K562 (cell line): ENCODE measurements at regions not wholly inside any gene's neighbourhood (a gene's known extent, or its start where the extent isn't known, plus 50 kb on each side); places are given as distances from the start of the nearest gene placed in this dataset.

Source experiments
- ATAC-seq: fragments of 200-7000 bp; cut with Tn5 transposase; 3 replicates; pipeline ENCODE4 v1.9.1; 2020; ENCODE audit warnings: moderate library complexity
- BruUV-seq: library from RNA; stranded (reverse); fragments of 400-500 nt; replicated peaks from 2 replicates; lab custom pipeline; 2021; lab: Mats Ljungman, UMichigan
- CTCF ChIA-PET: fragments of 300-600 bp; formaldehyde crosslinking; extraction: SDS; loops from one replicate; lab custom pipeline; 2021; ENCODE audit warnings: low intra/inter-chr PET ratio; lab: Yijun Ruan, JAX
- POLR2A ChIA-PET: fragments of 300-600, 350-650 bp; sonication (Branson Sonifier 250); formaldehyde crosslinking; extraction: SDS; loops from one replicate; lab custom pipeline; 2021; ENCODE audit warnings: antibody characterized with exemption, inconsistent platforms; lab: Yijun Ruan, JAX
- DNase-seq, 4 experiments: peaks; one replicate each; pipeline versions ENCODE4 v3.0.0 to v3.0.0-alpha.2; 2011 to 2018; ENCODE audit warnings: low spot score in 3 of 4, mixed read lengths in 3 of 4; ENCODE audit errors: extremely low read depth in 1 of 4
- FAIRE-seq: peaks from 2 replicates; lab custom pipeline; 2011; peaks lifted over from hg19 to GRCh38; lab: Jason Lieb, UNC
- H2AFZ ChIP-seq: 2 replicates; pipeline ENCODE4 v1.6.0; 2011; ENCODE audit warnings: low read depth, low read length, control low read depth, inconsistent platforms
- H3K27ac ChIP-seq: fragments of 200-600 bp; 3 replicates; pipeline ENCODE4 v1.8.0; 2011; ENCODE audit warnings: low read depth, mild to moderate bottlenecking, control low read depth, inconsistent platforms, low read length, moderate library complexity, mixed read lengths; ENCODE audit errors: extremely low read depth
- H3K27me3 ChIP-seq, 2 experiments: fragments of 300-600 bp in 1 of 2; 2 replicates in 1 of 2; 3 replicates in 1 of 2; pipeline versions ENCODE4 v1.6.0 to v1.8.0; 2011; ENCODE audit warnings: inconsistent platforms in 2 of 2, low read length in 2 of 2, mild to moderate bottlenecking in 1 of 2, mixed read lengths in 1 of 2, moderate library complexity in 1 of 2; ENCODE audit not compliant: control insufficient read depth in 2 of 2, insufficient read depth in 2 of 2
- H3K36me3 ChIP-seq: fragments of 300-600 bp; 3 replicates; pipeline ENCODE4 v1.8.0; 2011; ENCODE audit warnings: mild to moderate bottlenecking, low read length, inconsistent platforms; ENCODE audit not compliant: control insufficient read depth, insufficient read depth
- H3K4me1 ChIP-seq, 2 experiments: fragments of 200-600 bp in 1 of 2; replicated peaks in 1 of 2; 2 replicates in 1 of 2; 3 replicates in 1 of 2; pipeline versions ENCODE4 v1.5.1 to v1.8.0; 2011; ENCODE audit warnings: inconsistent platforms in 2 of 2, low read length in 2 of 2, mild to moderate bottlenecking in 1 of 2, mixed read lengths in 1 of 2, moderate library complexity in 1 of 2; ENCODE audit not compliant: control insufficient read depth in 2 of 2, insufficient read depth in 2 of 2
- H3K4me2 ChIP-seq: 2 replicates; pipeline ENCODE4 v1.6.1; 2011; ENCODE audit warnings: low read length, control low read depth, inconsistent platforms, mixed read lengths; ENCODE audit not compliant: insufficient read depth
- H3K4me3 ChIP-seq: fragments of 200-600 bp; sonication (generic), shearing (Covaris generic); 2 replicates; pipeline ENCODE4 v1.5.1; 2016; ENCODE audit warnings: control low read depth, inconsistent platforms
- H3K79me2 ChIP-seq: fragments of 200-600 bp; 3 replicates; pipeline ENCODE4 v1.8.0; 2011; ENCODE audit warnings: low read length, inconsistent platforms; ENCODE audit not compliant: control insufficient read depth, insufficient read depth
- H3K9ac ChIP-seq, 2 experiments: 2 replicates each; pipeline versions ENCODE4 v1.6.0 to v1.6.1; 2011; ENCODE audit warnings: low read depth in 2 of 2, low read length in 2 of 2, control low read depth in 1 of 2, inconsistent platforms in 1 of 2, mild to moderate bottlenecking in 1 of 2, mixed read lengths in 1 of 2; ENCODE audit not compliant: insufficient read depth in 1 of 2
- H3K9me1 ChIP-seq: one replicate; pipeline ENCODE4 v1.6.0; 2011; ENCODE audit warnings: inconsistent platforms, mild to moderate bottlenecking, low read length, moderate library complexity; ENCODE audit not compliant: control insufficient read depth, insufficient read depth
- H3K9me3 ChIP-seq: replicated peaks from 2 replicates; pipeline ENCODE4 v1.5.1; 2011; ENCODE audit warnings: low read depth, low read length, inconsistent platforms; ENCODE audit not compliant: control insufficient read depth, insufficient read depth
- H4K20me1 ChIP-seq: replicated peaks from 2 replicates; pipeline ENCODE4 v1.6.1; 2011; ENCODE audit warnings: low read length, inconsistent platforms, mixed read lengths; ENCODE audit not compliant: control insufficient read depth, insufficient read depth
- CTCFL ChIP-seq: IDR thresholded peaks from 2 replicates; pipeline ENCODE4 v1.6.1; 2011; ENCODE audit warnings: borderline replicate concordance, low read depth, mild to moderate bottlenecking, moderate library complexity, low read length; ENCODE audit not compliant: insufficient read depth, poor library complexity, severe bottlenecking
- ELF1 ChIP-seq: fragments of 200-800 bp; sonication (Bioruptor generic); IDR thresholded peaks from 2 replicates; pipeline ENCODE4 v1.6.1; 2016; ENCODE audit warnings: missing genetic modification characterization, missing compliant biosample characterization
- HEY1 ChIP-seq: fragments of 250-450 bp; sonication (Bioruptor Pico); IDR thresholded peaks from 2 replicates; pipeline ENCODE4 v1.5.0; 2020; ENCODE audit warnings: mild to moderate bottlenecking, moderate library complexity, borderline replicate concordance
- HMGXB4 ChIP-seq: sonication (generic); formaldehyde crosslinking; IDR thresholded peaks from 2 replicates; pipeline ENCODE4 v1.8.1; 2023; ENCODE audit warnings: mild to moderate bottlenecking, missing genetic modification reagents
- MBD2 ChIP-seq: sonication (generic); IDR thresholded peaks from 2 replicates; pipeline ENCODE4 v1.6.1; 2016; ENCODE audit warnings: low read depth, borderline replicate concordance
- NEUROD1 ChIP-seq: fragments of 150-350 bp; IDR thresholded peaks from 2 replicates; pipeline ENCODE4 v1.6.1; 2014; ENCODE audit warnings: borderline replicate concordance, low read length, low read depth; ENCODE audit not compliant: partially characterized antibody
- SIX5 ChIP-seq, 2 experiments: IDR thresholded peaks; 2 replicates each; pipeline ENCODE4 v1.6.1; 2011; ENCODE audit warnings: low read length in 2 of 2, borderline replicate concordance in 1 of 2, low read depth in 1 of 2, mild to moderate bottlenecking in 1 of 2, moderate library complexity in 1 of 2; ENCODE audit not compliant: insufficient read depth in 1 of 2
- SNAPC5 ChIP-seq: fragments of 250-450 bp; sonication (Bioruptor Pico); IDR thresholded peaks from 2 replicates; pipeline ENCODE4 v1.8.0; 2021; ENCODE audit warnings: moderate library complexity, mild to moderate bottlenecking, inconsistent platforms
- ZKSCAN1 ChIP-seq: fragments of 150-350 bp; IDR thresholded peaks from 2 replicates; pipeline ENCODE4 v1.6.1; 2016; ENCODE audit warnings: low read depth, low read length
- WGBS: fragments of 100-300 bp; shearing (Covaris generic); methylation state at CpG from one replicate; pipeline ENCODE4 v1.1.6; 2016; ENCODE audit warnings: low coverage, mixed read lengths; ENCODE audit not compliant: insufficient coverage; ENCODE audit errors: missing lambda C conversion rate; 5-methylcytosine and 5-hydroxymethylcytosine counted together
- in situ Hi-C: fragments of 300-500 bp; cut with MboI; formaldehyde crosslinking; loops from 4 replicates; pipeline ENCODE4 v1.15.0; 2018; ENCODE audit warnings: inconsistent platforms, mixed read lengths
- intact Hi-C: fragments of 100-400 bp; cut with micrococcal nuclease; formaldehyde crosslinking; loops from 2 replicates; pipeline ENCODE4 v1.14.2; 2022
- TF ChIP-seq, protein P1 (sequence below): fragments of 250-450 bp; sonication (Bioruptor Pico); IDR thresholded peaks from 2 replicates; pipeline ENCODE4 v1.6.1; 2021; ENCODE audit warnings: mild to moderate bottlenecking
- TF ChIP-seq, protein P2 (sequence below): IDR thresholded peaks from 2 replicates; pipeline ENCODE4 v1.6.1; 2016; ENCODE audit warnings: missing genetic modification characterization, missing compliant biosample characterization

- no peaks in the 10 kb centered on the region for H3K4me1 ChIP-seq
- H3K27ac ChIP-seq: no peak overlapping the region
- DNase-seq (no peak), ATAC-seq (no peak), FAIRE-seq (no peak)
- TF ChIP-seq MBD2: no peak
- TF ChIP-seq, protein P1, sequence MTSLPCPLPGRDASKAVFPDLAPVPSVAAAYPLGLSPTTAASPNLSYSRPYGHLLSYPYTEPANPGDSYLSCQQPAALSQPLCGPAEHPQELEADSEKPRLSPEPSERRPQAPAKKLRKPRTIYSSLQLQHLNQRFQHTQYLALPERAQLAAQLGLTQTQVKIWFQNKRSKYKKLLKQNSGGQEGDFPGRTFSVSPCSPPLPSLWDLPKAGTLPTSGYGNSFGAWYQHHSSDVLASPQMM (CRISPR knock-in tag): no peak
- no peak for TF ChIP-seq ELF1
- no peak for TF ChIP-seq SIX5 (IDR thresholded peaks at IDR 0.05; ENCODE audit: borderline replicate concordance in 1 of 2, insufficient read depth in 1 of 2, low read depth in 1 of 2, low read length in 2 of 2)
- TF ChIP-seq SNAPC5 (CRISPR knock-in tag): no peak
- no peak for TF ChIP-seq HMGXB4 (CRISPR knock-in tag)
- TF ChIP-seq CTCFL: no peak
- TF ChIP-seq HEY1 (CRISPR knock-in tag): no peak
- TF ChIP-seq NEUROD1: no peak
- TF ChIP-seq, protein P2, sequence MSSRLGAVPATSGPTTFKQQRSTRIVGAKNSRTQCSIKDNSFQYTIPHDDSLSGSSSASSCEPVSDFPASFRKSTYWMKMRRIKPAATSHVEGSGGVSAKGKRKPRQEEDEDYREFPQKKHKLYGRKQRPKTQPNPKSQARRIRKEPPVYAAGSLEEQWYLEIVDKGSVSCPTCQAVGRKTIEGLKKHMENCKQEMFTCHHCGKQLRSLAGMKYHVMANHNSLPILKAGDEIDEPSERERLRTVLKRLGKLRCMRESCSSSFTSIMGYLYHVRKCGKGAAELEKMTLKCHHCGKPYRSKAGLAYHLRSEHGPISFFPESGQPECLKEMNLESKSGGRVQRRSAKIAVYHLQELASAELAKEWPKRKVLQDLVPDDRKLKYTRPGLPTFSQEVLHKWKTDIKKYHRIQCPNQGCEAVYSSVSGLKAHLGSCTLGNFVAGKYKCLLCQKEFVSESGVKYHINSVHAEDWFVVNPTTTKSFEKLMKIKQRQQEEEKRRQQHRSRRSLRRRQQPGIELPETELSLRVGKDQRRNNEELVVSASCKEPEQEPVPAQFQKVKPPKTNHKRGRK (tag): no peak
- no peak for TF ChIP-seq ZKSCAN1
- H3K9me3 ChIP-seq: no peaks in the 10 kb centered on the region
- peaks cover 14 to 40% of the 10 kb centered on the region in 2 experiments; a peak in 4 of 5 replicates for H3K27me3 ChIP-seq
- no peaks in the 10 kb centered on the region for H4K20me1 ChIP-seq
- H3K79me2 ChIP-seq: no peaks in the 10 kb centered on the region
- ChIA-PET POLR2A (interaction anchor here (0.6 to 2.3 kb wide), 3 partner anchors 9 to 301 kb away, joined by 3 to 13 read pairs (median 3); no protein-coding TSS in a partner anchor), CTCF (no interaction called here)
- in situ Hi-C loops (no loop called here), intact Hi-C loops (no loop called here)
- H3K4me2 ChIP-seq: no peak overlapping the region
- H3K9ac ChIP-seq: no peak overlapping the region
- no peak overlapping the region for H2AFZ ChIP-seq
- no peak overlapping the region for H3K4me3 ChIP-seq
- 0% methylated on average over 7 of the region's 7 CpGs for WGBS
- H3K9me1 ChIP-seq: no peaks in the 10 kb centered on the region
- H3K36me3 ChIP-seq: no peaks in the 10 kb centered on the region
- BruUV-seq: no TSS peak
Observed at GRCh38 chr1:55316947-55317662, 101.9 kb upstream of the USP24 start.
